Ascending aorta (tissue), 2 donors: ENCODE measurements at regions not wholly inside any gene's neighbourhood (a gene's known extent, or its start where the extent isn't known, plus 50 kb on each side); places are given as distances from the start of the nearest gene placed in this dataset.

Experiments
- DNase-seq, 2 donors: peaks; one replicate each; pipeline ENCODE4 v3.0.0-alpha.2; 2019; ENCODE audit warnings: low spot score in 2 of 2
- H3K27ac ChIP-seq, 2 donors: fragments of 200-600 bp; sonication (generic); one replicate each; pipeline ENCODE4 v1.5.1; 2016 to 2017; ENCODE audit warnings: mild to moderate bottlenecking in 1 of 2
- H3K27me3 ChIP-seq: fragments of 200-600 bp; sonication (generic); one replicate; pipeline ENCODE4 v1.5.1; 2017
- H3K36me3 ChIP-seq, 2 donors: fragments of 200-600 bp; sonication (generic); one replicate each; pipeline ENCODE4 v1.5.1; 2016
- H3K4me1 ChIP-seq, 2 donors: fragments of 200-600 bp; sonication (generic); one replicate each; pipeline ENCODE4 v1.5.1; 2016 to 2017; ENCODE audit warnings: mild to moderate bottlenecking in 1 of 2
- H3K4me3 ChIP-seq, 2 donors: fragments of 200-600 bp; sonication (generic); one replicate each; pipeline ENCODE4 v1.5.1; 2016 to 2017; ENCODE audit warnings: mild to moderate bottlenecking in 1 of 2
- H3K9me3 ChIP-seq, 2 donors: fragments of 200-600 bp; sonication (generic); one replicate each; pipeline ENCODE4 v1.5.1; 2016
- intact Hi-C: fragments of 100-400 bp; cut with DNase I; formaldehyde crosslinking; loops from one replicate; pipeline ENCODE4 v1.15.1; 2023
- TF ChIP-seq, protein P1 (sequence below), 3 experiments: fragments of 200-600 bp in 2 of 3; fragments of 450-650 bp in 1 of 3; sonication (generic) in 2 of 3; IDR thresholded peaks; one replicate each; pipeline ENCODE4 v1.5.1; 2016 to 2019; ENCODE audit warnings: antibody characterized with exemption in 3 of 3, mild to moderate bottlenecking in 1 of 3, moderate library complexity in 1 of 3

DNA sequence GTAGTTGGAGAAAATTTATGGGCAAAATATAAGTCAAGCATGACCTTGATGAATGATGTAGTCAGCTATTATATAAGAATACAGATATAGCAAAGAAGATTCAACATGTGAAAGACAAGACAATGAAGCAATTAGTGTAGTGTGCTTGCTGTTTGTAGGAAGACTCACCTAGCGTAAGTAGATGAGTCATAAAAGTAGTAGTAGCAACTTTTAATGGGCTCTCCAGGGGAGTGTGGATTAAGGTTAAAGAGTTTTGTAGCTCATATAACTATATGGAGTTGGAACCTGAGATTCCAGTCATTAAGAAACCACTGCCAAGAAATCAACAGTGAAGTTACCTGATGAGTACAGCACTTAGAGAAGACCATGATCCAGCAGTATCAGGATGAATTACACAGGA, 444.7 kb upstream of the CNTN3 start:
- TF ChIP-seq, protein P1, sequence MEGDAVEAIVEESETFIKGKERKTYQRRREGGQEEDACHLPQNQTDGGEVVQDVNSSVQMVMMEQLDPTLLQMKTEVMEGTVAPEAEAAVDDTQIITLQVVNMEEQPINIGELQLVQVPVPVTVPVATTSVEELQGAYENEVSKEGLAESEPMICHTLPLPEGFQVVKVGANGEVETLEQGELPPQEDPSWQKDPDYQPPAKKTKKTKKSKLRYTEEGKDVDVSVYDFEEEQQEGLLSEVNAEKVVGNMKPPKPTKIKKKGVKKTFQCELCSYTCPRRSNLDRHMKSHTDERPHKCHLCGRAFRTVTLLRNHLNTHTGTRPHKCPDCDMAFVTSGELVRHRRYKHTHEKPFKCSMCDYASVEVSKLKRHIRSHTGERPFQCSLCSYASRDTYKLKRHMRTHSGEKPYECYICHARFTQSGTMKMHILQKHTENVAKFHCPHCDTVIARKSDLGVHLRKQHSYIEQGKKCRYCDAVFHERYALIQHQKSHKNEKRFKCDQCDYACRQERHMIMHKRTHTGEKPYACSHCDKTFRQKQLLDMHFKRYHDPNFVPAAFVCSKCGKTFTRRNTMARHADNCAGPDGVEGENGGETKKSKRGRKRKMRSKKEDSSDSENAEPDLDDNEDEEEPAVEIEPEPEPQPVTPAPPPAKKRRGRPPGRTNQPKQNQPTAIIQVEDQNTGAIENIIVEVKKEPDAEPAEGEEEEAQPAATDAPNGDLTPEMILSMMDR (IDR thresholded peaks at IDR 0.05): no peak

DNA sequence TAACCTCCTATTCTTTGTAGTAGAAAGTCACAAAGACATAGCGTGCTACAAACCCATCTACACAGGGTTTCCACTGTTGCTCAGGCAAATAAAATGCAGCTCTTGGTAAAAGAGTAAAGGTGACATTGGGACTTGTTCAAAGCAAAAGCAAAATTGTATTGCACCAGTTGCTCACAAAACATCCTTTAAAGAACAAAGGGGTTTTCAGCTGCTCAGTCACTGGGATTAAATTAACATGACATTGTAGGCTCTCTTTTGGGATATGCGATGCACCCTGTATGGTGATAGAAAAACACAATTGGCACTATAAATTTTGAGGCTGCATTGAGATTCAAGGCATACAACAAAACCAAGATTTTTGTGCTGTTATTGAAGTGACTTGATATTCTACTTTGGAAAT, 447.3 kb upstream of the CNTN3 start:
- intact Hi-C loops: no loop called here
- TF ChIP-seq, protein P1 (IDR thresholded peaks at IDR 0.05): no peak
- no peak for DNase-seq
- H3K4me3 ChIP-seq: no peak overlapping the region
- H3K27ac ChIP-seq: no peak overlapping the region
- H3K27me3 ChIP-seq: no peaks in the 10 kb centered on the region
- no peaks in the 10 kb centered on the region for H3K36me3 ChIP-seq
- no peaks in the 10 kb centered on the region for H3K4me1 ChIP-seq
- peaks cover 0 to 3% of the 10 kb centered on the region in 2 donors for H3K9me3 ChIP-seq

More for the DNA sequence above, 444.7 kb upstream of the CNTN3 start:
- Histone ChIP-seq H3K36me3 (no peaks in the 10 kb centered on the region), H3K27ac (no peak overlapping the region), H3K27me3 (no peaks in the 10 kb centered on the region), H3K4me3 (no peak overlapping the region), H3K4me1 (no peaks in the 10 kb centered on the region), H3K9me3 (peaks cover 0 to 3% of the 10 kb centered on the region in 2 donors)
- intact Hi-C loops: no loop called here
- no peak for DNase-seq

DNA sequence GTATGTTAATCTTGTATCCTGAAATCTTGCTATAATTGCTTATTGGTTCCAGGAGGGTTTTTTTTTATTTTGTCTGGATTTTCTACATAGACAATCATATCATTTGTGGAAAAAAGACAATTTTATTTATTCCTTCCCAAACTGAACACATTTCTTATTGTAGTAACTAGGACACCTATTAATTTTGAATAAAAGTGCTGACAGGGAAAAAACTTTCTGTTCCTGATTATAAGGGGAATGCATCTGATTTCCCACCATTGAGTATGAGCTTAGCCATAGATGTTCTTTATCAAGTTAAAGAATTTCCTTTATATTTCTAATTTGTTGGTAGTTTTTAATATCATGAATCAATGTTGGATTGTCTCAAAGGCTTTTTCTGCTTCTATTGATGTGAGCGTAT, 460.7 kb upstream of the CNTN3 start:
- TF ChIP-seq, protein P1 (IDR thresholded peaks at IDR 0.05): no peak
- DNase-seq: no peak
- Histone ChIP-seq H3K27ac (no peak overlapping the region), H3K27me3 (no peaks in the 10 kb centered on the region), H3K4me1 (no peaks in the 10 kb centered on the region), H3K36me3 (no peaks in the 10 kb centered on the region), H3K4me3 (no peak overlapping the region), H3K9me3 (no peaks in the 10 kb centered on the region)
- intact Hi-C loops: no loop called here

DNA sequence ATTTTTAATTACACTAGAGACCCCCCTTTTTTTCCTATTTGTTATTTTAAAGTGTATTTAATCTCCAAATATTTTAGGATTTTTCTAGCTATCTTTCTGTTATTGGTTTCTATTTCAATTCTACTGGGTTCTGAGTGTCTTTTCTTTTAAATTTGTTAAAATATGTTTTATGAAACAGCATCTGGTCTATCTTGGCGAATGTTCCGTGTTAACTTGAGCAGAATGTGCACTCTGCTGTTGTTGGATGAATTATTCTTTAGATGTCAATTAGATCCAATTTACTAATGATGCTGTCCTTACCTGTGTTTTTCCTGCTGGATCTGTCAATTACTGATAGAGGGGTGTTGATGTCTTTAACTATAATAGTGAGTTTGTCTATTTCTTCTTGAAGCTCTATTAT, 462.0 kb upstream of the CNTN3 start:
- DNase-seq: no peak
- intact Hi-C loops: no loop called here
- Histone ChIP-seq H3K9me3 (no peaks in the 10 kb centered on the region), H3K4me3 (no peak overlapping the region), H3K36me3 (no peaks in the 10 kb centered on the region), H3K27me3 (no peaks in the 10 kb centered on the region), H3K27ac (no peak overlapping the region), H3K4me1 (no peaks in the 10 kb centered on the region)
- TF ChIP-seq, protein P1 (IDR thresholded peaks at IDR 0.05): no peak

DNA sequence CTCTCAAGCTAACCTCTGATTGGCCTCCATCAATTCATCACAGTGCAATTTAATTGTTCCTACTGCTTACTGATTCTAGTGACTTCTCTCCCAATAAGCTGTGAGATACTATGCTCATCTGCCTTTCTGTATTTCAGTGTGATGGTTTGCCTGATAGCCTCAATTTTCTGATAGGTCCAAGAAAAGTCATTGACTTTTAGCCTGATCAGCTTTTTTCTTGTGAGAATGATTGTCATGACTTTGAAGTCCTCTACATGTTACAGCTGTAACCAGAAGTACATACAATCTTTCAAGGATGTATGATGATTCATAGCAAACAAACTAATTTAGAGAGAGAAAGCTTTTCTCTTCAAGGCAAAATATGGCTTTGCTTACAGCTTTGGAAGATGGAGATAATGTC, 463.8 kb upstream of the CNTN3 start:
- TF ChIP-seq, protein P1 (IDR thresholded peaks at IDR 0.05): no peak
- H3K4me1 ChIP-seq: no peaks in the 10 kb centered on the region
- intact Hi-C loops: no loop called here

DNA sequence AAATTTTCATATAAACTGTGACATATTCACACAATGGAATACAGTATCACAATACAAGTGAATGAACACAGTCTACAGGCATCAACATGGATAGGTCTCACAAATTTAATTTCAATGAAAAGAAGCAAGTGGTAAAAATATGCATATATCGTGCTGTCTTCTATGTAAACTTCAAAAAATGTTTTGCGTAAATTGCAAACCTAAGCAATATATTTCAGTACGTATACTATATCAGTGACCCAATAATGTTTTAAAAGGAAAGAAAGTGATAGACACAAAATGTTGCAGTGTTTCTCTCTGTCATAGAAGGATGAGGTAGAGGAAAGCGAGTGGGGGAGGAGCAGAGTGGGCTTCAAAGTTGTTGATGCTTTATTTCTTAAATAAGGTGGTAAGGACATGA, 468.4 kb upstream of the CNTN3 start:
- intact Hi-C loops: no loop called here

More for the DNA sequence above, 463.8 kb upstream of the CNTN3 start:
- H3K4me3 ChIP-seq: no peak overlapping the region
- DNase-seq: no peak
- H3K27ac ChIP-seq: no peak overlapping the region
- no peaks in the 10 kb centered on the region for H3K36me3 ChIP-seq
- H3K27me3 ChIP-seq: no peaks in the 10 kb centered on the region
- no peaks in the 10 kb centered on the region for H3K9me3 ChIP-seq

More for the DNA sequence above, 468.4 kb upstream of the CNTN3 start:
- no peak for DNase-seq
- Histone ChIP-seq H3K4me1 (no peaks in the 10 kb centered on the region), H3K27me3 (no peaks in the 10 kb centered on the region), H3K9me3 (no peaks in the 10 kb centered on the region), H3K27ac (no peak overlapping the region), H3K36me3 (no peaks in the 10 kb centered on the region), H3K4me3 (no peak overlapping the region)
- TF ChIP-seq, protein P1 (IDR thresholded peaks at IDR 0.05): no peak
